ENCODE measurements at regions not wholly inside any gene's neighbourhood (a gene's known extent, or its start where the extent isn't known, plus 50 kb on each side); places are given as distances from the start of the nearest gene placed in this dataset.

- DNase-seq (ENCODE audit: low spot score): no peak
These were observed 170.7 kb downstream of the THBS2 start for GRCh38 chr6:169082817-169083507.

GRCh38 chr6:169082093-169082492 is 171.6 kb downstream of the THBS2 start:
- no peak for DNase-seq (ENCODE audit: low spot score)

- no peak for DNase-seq (ENCODE audit: low spot score)
These were observed 172.4 kb downstream of the THBS2 start for GRCh38 chr6:169081248-169081647.

GRCh38 chr6:169079650-169080049 is 174.0 kb downstream of the THBS2 start:
- peak; percentile 1 for DNase-seq (ENCODE audit: low spot score)

- no peak for DNase-seq (ENCODE audit: low spot score)
These were observed 175.1 kb downstream of the THBS2 start for GRCh38 chr6:169078399-169079145.

- DNase-seq (ENCODE audit: low spot score): no peak
These were observed 177.6 kb downstream of the THBS2 start for GRCh38 chr6:169075915-169076654.

GRCh38 chr6:169075211-169075914 is 178.3 kb downstream of the THBS2 start:
- no peak for DNase-seq (ENCODE audit: low spot score)

GRCh38 chr6:169074526-169074925 is 179.1 kb downstream of the THBS2 start:
- no peak for DNase-seq (ENCODE audit: low spot score)

- no peak for DNase-seq (ENCODE audit: low spot score)
These were observed 180.3 kb downstream of the THBS2 start for GRCh38 chr6:169073311-169073710.

- no peak for DNase-seq (ENCODE audit: low spot score)
These were observed 181.3 kb downstream of the THBS2 start for GRCh38 chr6:169072127-169073042.

- no peak for DNase-seq (ENCODE audit: low spot score)
These were observed 182.3 kb downstream of the THBS2 start for GRCh38 chr6:169071394-169071793.

GRCh38 chr6:169070506-169071176 is 183.0 kb downstream of the THBS2 start:
- no peak for DNase-seq (ENCODE audit: low spot score)

- no peak for DNase-seq (ENCODE audit: low spot score)
These were observed 184.3 kb downstream of the THBS2 start for GRCh38 chr6:169069356-169069755.

GRCh38 chr6:169064194-169064593 is 189.5 kb downstream of the THBS2 start:
- no peak for DNase-seq (ENCODE audit: low spot score)

- DNase-seq (ENCODE audit: low spot score): no peak
These were observed 191.4 kb downstream of the THBS2 start for GRCh38 chr6:169062272-169062671.

GRCh38 chr6:169058634-169059033 is 195.0 kb downstream of the THBS2 start:
- no peak for DNase-seq (ENCODE audit: low spot score)

- no peak for DNase-seq (ENCODE audit: low spot score)
These were observed 201.2 kb downstream of the THBS2 start for GRCh38 chr6:169052462-169052861.

GRCh38 chr6:169051371-169051770 is 202.3 kb downstream of the THBS2 start:
- no peak for DNase-seq (ENCODE audit: low spot score)

GRCh38 chr6:169048865-169049205 is 204.8 kb downstream of the THBS2 start:
- no peak for DNase-seq (ENCODE audit: low spot score)

GRCh38 chr6:169048185-169048864 is 205.3 kb downstream of the THBS2 start:
- DNase-seq (ENCODE audit: low spot score): no peak

All from globus pallidus (tissue), 1 donor.